ENCODE measurements at regions not wholly inside any gene's neighbourhood (a gene's known extent, or its start where the extent isn't known, plus 50 kb on each side); places are given as distances from the start of the nearest gene placed in this dataset.

DNA sequence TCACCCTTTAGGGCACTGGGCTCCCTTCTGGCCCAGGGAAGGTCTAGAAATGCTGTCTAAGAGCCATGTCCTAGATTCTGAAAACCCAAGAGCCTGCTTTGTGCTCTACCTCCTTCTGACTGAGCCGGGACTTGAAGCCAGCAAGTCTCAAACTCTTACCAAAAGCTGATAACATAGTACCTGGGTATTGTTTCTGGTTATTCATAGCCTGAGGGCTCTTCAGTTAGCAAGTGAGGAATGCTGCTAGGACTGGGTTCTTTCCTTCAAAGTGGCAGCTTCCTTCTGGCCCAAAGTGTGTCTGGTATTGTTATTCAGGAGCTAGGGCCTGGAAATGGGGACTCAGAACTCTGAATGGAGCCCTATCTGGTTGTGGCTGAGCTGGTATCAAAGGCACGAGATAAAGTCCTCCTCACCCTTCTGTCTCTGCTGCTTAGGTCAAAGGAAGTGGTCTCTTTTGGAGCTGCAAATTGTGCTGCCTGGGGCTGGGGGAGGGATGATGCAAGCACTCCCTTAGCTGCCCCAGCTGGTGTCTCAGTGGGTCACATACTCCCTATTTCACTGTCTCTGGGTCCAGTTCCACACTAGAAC lies 696.0 kb upstream of the CCDC179 start:
- Histone ChIP-seq H3K4me3 (ENCODE audit: low read length in 2 of 2) (no peak overlapping the region), H3K27me3 (ENCODE audit: control insufficient read depth in 2 of 2, insufficient read depth in 2 of 2, low read length in 2 of 2) (no peaks in the 10 kb centered on the region), H3K27ac (ENCODE audit: low read depth in 2 of 2, low read length in 2 of 2) (no peak overlapping the region), H3K9me3 (ENCODE audit: control insufficient read depth in 2 of 2, low read length in 2 of 2) (no peaks in the 10 kb centered on the region), H3K36me3 (ENCODE audit: control insufficient read depth in 2 of 2, insufficient read depth in 2 of 2, low read length in 2 of 2) (no peaks in the 10 kb centered on the region), H3K9ac (ENCODE audit: low read depth in 1 of 2, low read length in 2 of 2) (no peak overlapping the region), H3K4me1 (ENCODE audit: control insufficient read depth in 2 of 2, insufficient read depth in 2 of 2, low read length in 2 of 2) (no peaks in the 10 kb centered on the region)

DNA sequence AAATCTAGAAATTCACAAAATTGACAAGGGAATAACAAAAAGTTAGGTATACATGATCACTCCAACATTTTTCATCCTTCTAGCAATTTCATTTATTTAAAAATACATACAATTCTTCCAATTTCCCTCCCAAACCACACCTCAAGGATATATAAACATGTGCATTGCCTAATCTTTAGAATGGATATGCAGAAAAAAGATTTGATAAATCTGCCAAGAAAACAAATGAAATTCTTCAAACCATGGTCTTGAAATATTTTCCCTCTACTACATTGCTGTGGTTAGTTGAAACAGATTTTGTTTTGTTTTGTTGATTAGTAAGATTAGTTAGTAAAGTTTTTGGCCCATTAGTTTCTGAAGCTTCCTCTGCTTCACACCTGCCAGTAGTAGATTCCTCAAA lies 703.3 kb upstream of the CCDC179 start:
- no peak overlapping the region for H3K9ac ChIP-seq (ENCODE audit: low read depth in 1 of 2, low read length in 2 of 2)
- H3K4me1 ChIP-seq (ENCODE audit: control insufficient read depth in 2 of 2, insufficient read depth in 2 of 2, low read length in 2 of 2), result no peaks in the 10 kb centered on the region
- no peaks in the 10 kb centered on the region for H3K27me3 ChIP-seq (ENCODE audit: control insufficient read depth in 2 of 2, insufficient read depth in 2 of 2, low read length in 2 of 2)
- H3K36me3 ChIP-seq (ENCODE audit: control insufficient read depth in 2 of 2, insufficient read depth in 2 of 2, low read length in 2 of 2), result no peaks in the 10 kb centered on the region
- H3K4me3 ChIP-seq (ENCODE audit: low read length in 2 of 2), result no peak overlapping the region
- H3K9me3 ChIP-seq (ENCODE audit: control insufficient read depth in 2 of 2, low read length in 2 of 2), result no peaks in the 10 kb centered on the region
- H3K27ac ChIP-seq (ENCODE audit: low read depth in 2 of 2, low read length in 2 of 2), result no peak overlapping the region

DNA sequence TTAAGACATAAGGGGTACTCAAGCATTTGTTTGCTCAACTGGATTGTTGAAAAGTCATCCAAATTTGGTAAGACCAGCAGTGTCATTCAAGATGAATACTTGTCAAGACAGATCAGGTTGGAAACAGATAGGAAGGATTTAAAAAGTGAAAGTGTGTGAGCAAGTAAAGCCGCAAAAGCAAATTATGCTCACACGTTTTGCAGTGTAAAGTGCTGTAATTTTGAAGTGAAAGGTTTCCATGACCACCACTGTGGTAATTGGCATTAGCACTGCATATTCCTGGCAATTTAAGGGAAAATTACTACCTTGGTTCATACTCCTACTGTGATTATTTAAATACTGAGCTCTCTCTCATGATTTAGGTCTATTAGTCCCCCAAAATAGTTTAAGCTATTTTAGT lies 704.1 kb upstream of the CCDC179 start:
- H3K4me1 ChIP-seq (ENCODE audit: control insufficient read depth in 2 of 2, insufficient read depth in 2 of 2, low read length in 2 of 2), result no peaks in the 10 kb centered on the region
- H3K36me3 ChIP-seq (ENCODE audit: control insufficient read depth in 2 of 2, insufficient read depth in 2 of 2, low read length in 2 of 2), result no peaks in the 10 kb centered on the region
- H3K9ac ChIP-seq (ENCODE audit: low read depth in 1 of 2, low read length in 2 of 2), result no peak overlapping the region
- no peaks in the 10 kb centered on the region for H3K9me3 ChIP-seq (ENCODE audit: control insufficient read depth in 2 of 2, low read length in 2 of 2)
- no peak overlapping the region for H3K27ac ChIP-seq (ENCODE audit: low read depth in 2 of 2, low read length in 2 of 2)
- H3K4me3 ChIP-seq (ENCODE audit: low read length in 2 of 2), result no peak overlapping the region
- H3K27me3 ChIP-seq (ENCODE audit: control insufficient read depth in 2 of 2, insufficient read depth in 2 of 2, low read length in 2 of 2), result no peaks in the 10 kb centered on the region

DNA sequence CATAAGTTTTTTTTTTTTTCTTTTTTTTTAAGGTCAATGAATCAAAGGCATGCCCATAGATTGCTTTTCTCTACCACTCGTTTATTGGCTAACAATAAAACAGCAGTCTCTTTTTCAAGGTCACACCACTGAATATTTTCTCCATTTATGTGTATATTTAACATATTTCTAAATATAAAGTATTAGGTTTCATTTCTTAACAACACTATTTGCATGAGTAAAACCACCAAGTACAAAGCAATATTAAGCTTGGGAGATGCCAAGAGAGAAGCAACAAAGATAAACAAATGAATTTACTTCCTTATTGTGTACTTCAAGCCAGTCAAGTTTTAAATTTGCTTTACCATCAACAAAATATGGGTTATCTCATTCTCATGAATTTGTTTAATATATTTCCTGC lies 708.9 kb upstream of the CCDC179 start:
- no peak overlapping the region for H3K4me3 ChIP-seq (ENCODE audit: low read length in 2 of 2)
- H3K27me3 ChIP-seq (ENCODE audit: control insufficient read depth in 2 of 2, insufficient read depth in 2 of 2, low read length in 2 of 2), result no peaks in the 10 kb centered on the region
- H3K4me1 ChIP-seq (ENCODE audit: control insufficient read depth in 2 of 2, insufficient read depth in 2 of 2, low read length in 2 of 2), result no peaks in the 10 kb centered on the region

DNA sequence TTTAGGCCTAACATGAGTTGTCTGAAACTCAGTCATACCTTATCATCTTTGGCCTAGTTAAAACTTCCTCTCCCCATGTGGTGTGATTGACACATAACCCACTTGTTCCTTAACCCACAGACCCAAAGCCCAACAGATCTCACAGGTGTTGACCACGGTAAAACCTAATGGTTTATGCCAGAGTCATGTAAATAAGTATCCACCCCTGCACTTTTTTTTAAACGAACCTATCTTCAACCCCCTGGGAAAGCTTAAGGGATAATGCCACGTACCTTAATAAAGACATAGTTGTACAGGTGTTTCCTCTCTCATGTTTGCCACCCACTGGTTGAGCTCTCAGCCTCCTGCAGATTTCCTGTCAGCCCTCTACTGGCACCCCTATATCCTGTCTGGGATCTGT lies 709.3 kb upstream of the CCDC179 start:
- Histone ChIP-seq H3K27me3 (ENCODE audit: control insufficient read depth in 2 of 2, insufficient read depth in 2 of 2, low read length in 2 of 2) (no peaks in the 10 kb centered on the region), H3K4me3 (ENCODE audit: low read length in 2 of 2) (no peak overlapping the region), H3K36me3 (ENCODE audit: control insufficient read depth in 2 of 2, insufficient read depth in 2 of 2, low read length in 2 of 2) (no peaks in the 10 kb centered on the region), H3K9ac (ENCODE audit: low read depth in 1 of 2, low read length in 2 of 2) (no peak overlapping the region), H3K9me3 (ENCODE audit: control insufficient read depth in 2 of 2, low read length in 2 of 2) (no peaks in the 10 kb centered on the region), H3K27ac (ENCODE audit: low read depth in 2 of 2, low read length in 2 of 2) (no peak overlapping the region), H3K4me1 (ENCODE audit: control insufficient read depth in 2 of 2, insufficient read depth in 2 of 2, low read length in 2 of 2) (no peaks in the 10 kb centered on the region)

More for the DNA sequence above, 708.9 kb upstream of the CCDC179 start:
- H3K36me3 ChIP-seq (ENCODE audit: control insufficient read depth in 2 of 2, insufficient read depth in 2 of 2, low read length in 2 of 2), result no peaks in the 10 kb centered on the region
- H3K9me3 ChIP-seq (ENCODE audit: control insufficient read depth in 2 of 2, low read length in 2 of 2), result no peaks in the 10 kb centered on the region
- H3K9ac ChIP-seq (ENCODE audit: low read depth in 1 of 2, low read length in 2 of 2), result no peak overlapping the region
- no peak overlapping the region for H3K27ac ChIP-seq (ENCODE audit: low read depth in 2 of 2, low read length in 2 of 2)

DNA sequence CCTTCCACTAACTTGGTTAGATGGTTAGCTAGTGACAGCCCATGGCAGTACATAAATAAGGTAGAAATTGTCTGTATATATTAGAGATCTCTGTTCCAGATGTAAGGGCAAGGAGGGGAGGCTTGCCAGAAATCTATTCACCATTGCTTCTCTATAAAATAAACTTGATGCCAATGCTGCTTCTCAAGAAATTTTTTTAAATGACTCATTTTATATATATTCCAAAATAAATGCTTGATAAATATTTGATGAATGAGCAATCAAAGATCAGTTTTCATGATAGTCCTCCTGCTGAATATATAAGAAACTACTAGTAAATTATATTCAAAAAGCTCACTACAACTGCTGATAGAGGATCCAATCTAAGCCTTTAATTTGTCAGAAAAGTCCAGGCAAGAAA lies 710.6 kb upstream of the CCDC179 start:
- Histone ChIP-seq H3K36me3 (ENCODE audit: control insufficient read depth in 2 of 2, insufficient read depth in 2 of 2, low read length in 2 of 2) (no peaks in the 10 kb centered on the region), H3K27ac (ENCODE audit: low read depth in 2 of 2, low read length in 2 of 2) (no peak overlapping the region), H3K9me3 (ENCODE audit: control insufficient read depth in 2 of 2, low read length in 2 of 2) (no peaks in the 10 kb centered on the region), H3K9ac (ENCODE audit: low read depth in 1 of 2, low read length in 2 of 2) (no peak overlapping the region), H3K4me3 (ENCODE audit: low read length in 2 of 2) (no peak overlapping the region), H3K4me1 (ENCODE audit: control insufficient read depth in 2 of 2, insufficient read depth in 2 of 2, low read length in 2 of 2) (no peaks in the 10 kb centered on the region), H3K27me3 (ENCODE audit: control insufficient read depth in 2 of 2, insufficient read depth in 2 of 2, low read length in 2 of 2) (no peaks in the 10 kb centered on the region)

DNA sequence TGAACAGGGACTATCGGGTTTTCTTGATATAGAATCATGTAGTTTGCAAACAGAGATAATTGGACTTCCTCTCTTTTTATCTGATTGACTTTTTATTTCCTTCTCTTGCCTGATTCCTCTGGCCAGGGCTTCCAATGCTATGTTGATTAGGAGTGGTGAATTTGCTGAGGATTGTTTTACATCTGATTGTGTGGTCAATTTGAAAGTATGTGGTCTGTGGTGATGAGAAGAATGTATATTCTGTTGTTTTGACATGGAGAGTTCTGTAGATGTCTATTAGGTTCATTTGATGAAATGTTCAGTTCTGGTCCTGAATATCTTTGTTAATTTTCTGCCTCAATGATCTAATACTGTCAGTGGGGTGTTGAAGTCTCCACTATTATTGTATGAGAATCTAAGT lies 713.2 kb upstream of the CCDC179 start:
- no peaks in the 10 kb centered on the region for H3K9me3 ChIP-seq (ENCODE audit: control insufficient read depth in 2 of 2, low read length in 2 of 2)
- H3K4me1 ChIP-seq (ENCODE audit: control insufficient read depth in 2 of 2, insufficient read depth in 2 of 2, low read length in 2 of 2), result no peaks in the 10 kb centered on the region
- no peak overlapping the region for H3K27ac ChIP-seq (ENCODE audit: low read depth in 2 of 2, low read length in 2 of 2)
- H3K27me3 ChIP-seq (ENCODE audit: control insufficient read depth in 2 of 2, insufficient read depth in 2 of 2, low read length in 2 of 2), result no peaks in the 10 kb centered on the region
- no peak overlapping the region for H3K9ac ChIP-seq (ENCODE audit: low read depth in 1 of 2, low read length in 2 of 2)
- no peaks in the 10 kb centered on the region for H3K36me3 ChIP-seq (ENCODE audit: control insufficient read depth in 2 of 2, insufficient read depth in 2 of 2, low read length in 2 of 2)
- H3K4me3 ChIP-seq (ENCODE audit: low read length in 2 of 2), result no peak overlapping the region

DNA sequence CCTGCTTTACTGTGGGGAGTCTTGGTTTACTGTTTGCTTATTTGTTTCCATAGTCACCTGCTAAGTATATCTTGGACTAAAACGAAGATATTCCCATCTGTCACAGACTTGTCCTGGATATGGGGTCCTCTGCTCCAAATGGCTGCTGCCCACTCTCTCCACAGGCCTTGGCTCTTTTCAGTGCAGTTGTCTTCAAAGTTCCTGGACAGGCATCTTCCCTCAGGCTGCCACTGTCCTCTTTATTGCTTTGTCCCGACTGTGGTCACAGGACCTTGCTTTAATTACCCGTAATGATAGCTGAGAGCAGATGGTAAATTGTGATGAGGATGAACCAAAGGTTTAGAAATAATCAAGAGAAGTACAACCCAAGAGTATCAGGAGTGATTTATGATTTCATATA lies 713.9 kb upstream of the CCDC179 start:
- Histone ChIP-seq H3K27me3 (ENCODE audit: control insufficient read depth in 2 of 2, insufficient read depth in 2 of 2, low read length in 2 of 2) (no peaks in the 10 kb centered on the region), H3K36me3 (ENCODE audit: control insufficient read depth in 2 of 2, insufficient read depth in 2 of 2, low read length in 2 of 2) (no peaks in the 10 kb centered on the region), H3K4me1 (ENCODE audit: control insufficient read depth in 2 of 2, insufficient read depth in 2 of 2, low read length in 2 of 2) (no peaks in the 10 kb centered on the region), H3K9me3 (ENCODE audit: control insufficient read depth in 2 of 2, low read length in 2 of 2) (no peaks in the 10 kb centered on the region), H3K4me3 (ENCODE audit: low read length in 2 of 2) (no peak overlapping the region), H3K9ac (ENCODE audit: low read depth in 1 of 2, low read length in 2 of 2) (no peak overlapping the region), H3K27ac (ENCODE audit: low read depth in 2 of 2, low read length in 2 of 2) (no peak overlapping the region)

DNA sequence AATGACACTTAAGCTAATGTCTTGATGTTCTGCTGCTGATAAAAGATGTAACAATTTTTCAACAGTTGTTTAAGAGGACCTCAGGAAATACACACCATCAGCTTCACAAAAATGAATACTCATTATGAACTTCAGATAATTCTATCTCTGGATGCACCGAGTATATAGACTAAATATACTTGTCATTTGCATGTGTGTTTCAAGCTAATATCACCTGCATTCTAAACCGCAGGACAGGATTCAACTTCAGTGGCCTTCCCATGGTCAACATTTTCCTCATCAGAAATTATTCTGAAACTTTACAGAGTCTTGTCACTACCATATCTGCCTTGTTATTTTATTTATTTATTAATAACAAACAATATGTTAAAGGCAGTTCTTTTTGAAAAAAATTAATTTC lies 717.0 kb upstream of the CCDC179 start:
- H3K4me1 ChIP-seq (ENCODE audit: control insufficient read depth in 2 of 2, insufficient read depth in 2 of 2, low read length in 2 of 2), result no peaks in the 10 kb centered on the region
- H3K36me3 ChIP-seq (ENCODE audit: control insufficient read depth in 2 of 2, insufficient read depth in 2 of 2, low read length in 2 of 2), result no peaks in the 10 kb centered on the region
- no peaks in the 10 kb centered on the region for H3K9me3 ChIP-seq (ENCODE audit: control insufficient read depth in 2 of 2, low read length in 2 of 2)
- H3K4me3 ChIP-seq (ENCODE audit: low read length in 2 of 2), result no peak overlapping the region
- no peaks in the 10 kb centered on the region for H3K27me3 ChIP-seq (ENCODE audit: control insufficient read depth in 2 of 2, insufficient read depth in 2 of 2, low read length in 2 of 2)
- H3K27ac ChIP-seq (ENCODE audit: low read depth in 2 of 2, low read length in 2 of 2), result no peak overlapping the region
- H3K9ac ChIP-seq (ENCODE audit: low read depth in 1 of 2, low read length in 2 of 2), result no peak overlapping the region

DNA sequence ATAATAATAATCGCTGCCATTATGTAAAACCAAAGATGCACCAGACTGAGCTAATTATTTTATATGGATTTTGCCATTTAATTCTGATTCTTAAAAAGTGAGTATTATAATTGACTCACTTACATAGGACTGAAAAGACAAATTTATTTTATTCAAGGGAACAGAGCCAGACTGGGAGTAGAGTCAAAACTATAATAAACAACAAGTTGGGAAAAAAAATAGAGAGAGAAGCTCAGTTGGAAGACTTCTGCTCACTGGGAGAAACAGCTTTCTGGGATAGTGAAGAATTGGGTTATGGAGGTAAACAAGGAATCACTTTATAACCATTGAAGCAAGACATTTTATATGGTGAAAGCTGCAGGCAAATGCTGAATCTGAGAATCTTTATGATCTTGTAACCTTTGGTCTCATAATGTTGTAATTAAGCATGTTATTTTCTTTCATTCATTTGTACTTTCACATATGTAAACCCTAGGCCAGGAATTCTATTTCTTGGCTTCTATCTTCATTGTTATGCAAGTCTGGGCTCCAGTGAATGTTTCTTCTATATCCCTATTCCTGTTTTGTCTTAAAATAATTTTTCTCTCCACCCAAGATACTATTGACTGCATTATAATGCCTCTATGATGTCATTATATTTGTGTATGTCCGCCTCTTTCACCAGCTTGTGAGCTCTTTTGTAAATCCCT lies 725.3 kb upstream of the CCDC179 start:
- Histone ChIP-seq H3K27ac (ENCODE audit: low read depth in 2 of 2, low read length in 2 of 2) (no peak overlapping the region), H3K9ac (ENCODE audit: low read depth in 1 of 2, low read length in 2 of 2) (no peak overlapping the region), H3K9me3 (ENCODE audit: control insufficient read depth in 2 of 2, low read length in 2 of 2) (no peaks in the 10 kb centered on the region), H3K27me3 (ENCODE audit: control insufficient read depth in 2 of 2, insufficient read depth in 2 of 2, low read length in 2 of 2) (no peaks in the 10 kb centered on the region), H3K4me1 (ENCODE audit: control insufficient read depth in 2 of 2, insufficient read depth in 2 of 2, low read length in 2 of 2) (peaks cover 0 to 10% of the 10 kb centered on the region in 2 donors), H3K4me3 (ENCODE audit: low read length in 2 of 2) (no peak overlapping the region), H3K36me3 (ENCODE audit: control insufficient read depth in 2 of 2, insufficient read depth in 2 of 2, low read length in 2 of 2) (no peaks in the 10 kb centered on the region)

All from mucosa of rectum (tissue), 2 donors.